ENCODE measurements at regions not wholly inside any gene's neighbourhood (a gene's known extent, or its start where the extent isn't known, plus 50 kb on each side); places are given as distances from the start of the nearest gene placed in this dataset.

- no peak for DNase-seq (ENCODE audit: low read depth in 1 of 2, low spot score in 1 of 2)
- Histone ChIP-seq H3K27ac (replicated peaks) (no peak overlapping the region), H3K4me3 (replicated peaks; ENCODE audit: insufficient read depth, low read length) (no peak overlapping the region), H3K27me3 (ENCODE audit: insufficient read depth, poor library complexity, severe bottlenecking) (no peaks in the 10 kb centered on the region)
- TF ChIP-seq SPI1 (IDR thresholded peaks at IDR 0.05; ENCODE audit: borderline replicate concordance, low read depth) (no peak), REST (IDR thresholded peaks at IDR 0.05; ENCODE audit: insufficient replicate concordance, low read depth) (no peak), CTCF (IDR thresholded peaks at IDR 0.05; ENCODE audit: insufficient read depth, low read length) (no peak), GABPA (IDR thresholded peaks at IDR 0.05; ENCODE audit: low read depth) (no peak), POLR2AphosphoS5 (IDR thresholded peaks at IDR 0.05; ENCODE audit: low read depth) (no peak)
These were observed 97.6 kb downstream of the NFKBIZ start for GRCh38 chr3:101946906-101947305.

GRCh38 chr3:101950510-101950909 is 101.2 kb downstream of the NFKBIZ start:
- H3K4me3 ChIP-seq (replicated peaks; ENCODE audit: insufficient read depth, low read length): no peak overlapping the region
- no peak for TF ChIP-seq REST (IDR thresholded peaks at IDR 0.05; ENCODE audit: insufficient replicate concordance, low read depth)
- TF ChIP-seq POLR2AphosphoS5 (IDR thresholded peaks at IDR 0.05; ENCODE audit: low read depth): no peak
- TF ChIP-seq SPI1 (IDR thresholded peaks at IDR 0.05; ENCODE audit: borderline replicate concordance, low read depth): no peak
- TF ChIP-seq GABPA (IDR thresholded peaks at IDR 0.05; ENCODE audit: low read depth): no peak
- no peak for TF ChIP-seq CTCF (IDR thresholded peaks at IDR 0.05; ENCODE audit: insufficient read depth, low read length)
- no peak for DNase-seq (ENCODE audit: low read depth in 1 of 2, low spot score in 1 of 2)
- no peaks in the 10 kb centered on the region for H3K27me3 ChIP-seq (ENCODE audit: insufficient read depth, poor library complexity, severe bottlenecking)
- no peak overlapping the region for H3K27ac ChIP-seq (replicated peaks)

- DNase-seq (ENCODE audit: low read depth in 1 of 2, low spot score in 1 of 2): no peak
- H3K27ac ChIP-seq (replicated peaks): no peak overlapping the region
- TF ChIP-seq GABPA (IDR thresholded peaks at IDR 0.05; ENCODE audit: low read depth): no peak
- no peak for TF ChIP-seq CTCF (IDR thresholded peaks at IDR 0.05; ENCODE audit: insufficient read depth, low read length)
- TF ChIP-seq SPI1 (IDR thresholded peaks at IDR 0.05; ENCODE audit: borderline replicate concordance, low read depth): no peak
- no peak for TF ChIP-seq POLR2AphosphoS5 (IDR thresholded peaks at IDR 0.05; ENCODE audit: low read depth)
- no peak for TF ChIP-seq REST (IDR thresholded peaks at IDR 0.05; ENCODE audit: insufficient replicate concordance, low read depth)
- H3K27me3 ChIP-seq (ENCODE audit: insufficient read depth, poor library complexity, severe bottlenecking): no peaks in the 10 kb centered on the region
- H3K4me3 ChIP-seq (replicated peaks; ENCODE audit: insufficient read depth, low read length): no peak overlapping the region
These were observed 101.8 kb downstream of the NFKBIZ start for GRCh38 chr3:101950985-101951733.

Measured in HL-60 (cell line).